HFFc6 (cell line): ENCODE measurements at regions not wholly inside any gene's neighbourhood (a gene's known extent, or its start where the extent isn't known, plus 50 kb on each side); places are given as distances from the start of the nearest gene placed in this dataset.

ENCODE experiments used
- DNase-seq: peaks from one replicate; pipeline ENCODE4 v3.0.0-alpha.2; 2018
- H3K27ac Mint-ChIP-seq: 2 replicates; pipeline ENCODE4 v1.8.0; 2020; ENCODE audit warnings: mild to moderate bottlenecking, mixed read lengths
- H3K27me3 Mint-ChIP-seq: 2 replicates; pipeline ENCODE4 v1.8.0; 2021; ENCODE audit warnings: mild to moderate bottlenecking, moderate library complexity, mixed read lengths; ENCODE audit not compliant: insufficient read depth
- H3K36me3 Mint-ChIP-seq: 2 replicates; pipeline ENCODE4 v1.8.0; 2021; ENCODE audit warnings: low read depth, mixed read lengths
- H3K4me1 Mint-ChIP-seq: 2 replicates; pipeline ENCODE4 v1.8.0; 2020; ENCODE audit warnings: low read depth, mixed read lengths
- H3K4me3 Mint-ChIP-seq: 2 replicates; pipeline ENCODE4 v1.8.0; 2020; ENCODE audit warnings: mild to moderate bottlenecking, moderate library complexity, mixed read lengths
- H3K9me3 Mint-ChIP-seq: 2 replicates; pipeline ENCODE4 v1.8.0; 2020; ENCODE audit warnings: mild to moderate bottlenecking, mixed read lengths
- CTCF ChIP-seq: fragments of 200-600 bp; sonication (generic); IDR thresholded peaks from 2 replicates; pipeline ENCODE4 v1.5.0; 2021; ENCODE audit warnings: antibody characterized with exemption, mild to moderate bottlenecking

- Mint-ChIP-seq H3K4me1 (peaks cover 25% of the 10 kb centered on the region), H3K27me3 (no peaks in the 10 kb centered on the region), H3K9me3 (no peaks in the 10 kb centered on the region), H3K36me3 (no peaks in the 10 kb centered on the region), H3K4me3 (peak overlapping the region; percentile 65), H3K27ac (peak overlapping the region; percentile 88)
- no peak for TF ChIP-seq CTCF
- DNase-seq = peak; percentile 86
These were observed 883.3 kb downstream of the TRIML1 start for GRCh38 chr4:189022440-189023035.

- H3K27me3 Mint-ChIP-seq = no peaks in the 10 kb centered on the region
- H3K27ac Mint-ChIP-seq = no peak overlapping the region; the same call in 1 of the 2 replicates
- no peak for TF ChIP-seq CTCF
- H3K36me3 Mint-ChIP-seq = no peaks in the 10 kb centered on the region
- DNase-seq = no peak
- H3K9me3 Mint-ChIP-seq = no peaks in the 10 kb centered on the region
- peaks cover 16% of the 10 kb centered on the region; the same call in 1 of the 2 replicates for H3K4me1 Mint-ChIP-seq
- H3K4me3 Mint-ChIP-seq = peak overlapping the region; percentile 60; the same call in 1 of the 2 replicates
These were observed 890.8 kb downstream of the TRIML1 start for GRCh38 chr4:189029976-189030504.

- Mint-ChIP-seq H3K4me3 (no peak overlapping the region), H3K9me3 (no peaks in the 10 kb centered on the region; the same call in 1 of the 2 replicates), H3K36me3 (no peaks in the 10 kb centered on the region), H3K27ac (no peak overlapping the region), H3K27me3 (no peaks in the 10 kb centered on the region), H3K4me1 (peaks cover 24% of the 10 kb centered on the region; the same call in 1 of the 2 replicates)
- no peak for TF ChIP-seq CTCF
- no peak for DNase-seq
These were observed 893.5 kb downstream of the TRIML1 start for GRCh38 chr4:189032606-189033338.

GRCh38 chr4:189033801-189034347 is 894.6 kb downstream of the TRIML1 start:
- no peak for TF ChIP-seq CTCF
- DNase-seq = no peak
- H3K27ac Mint-ChIP-seq = no peak overlapping the region
- H3K4me1 Mint-ChIP-seq = peaks cover 21% of the 10 kb centered on the region; the same call in 1 of the 2 replicates
- H3K27me3 Mint-ChIP-seq = no peaks in the 10 kb centered on the region
- no peak overlapping the region for H3K4me3 Mint-ChIP-seq
- H3K36me3 Mint-ChIP-seq = no peaks in the 10 kb centered on the region
- H3K9me3 Mint-ChIP-seq = no peaks in the 10 kb centered on the region; the same call in 1 of the 2 replicates

GRCh38 chr4:189035091-189035490 is 895.9 kb downstream of the TRIML1 start:
- DNase-seq = no peak
- H3K9me3 Mint-ChIP-seq = no peaks in the 10 kb centered on the region; the same call in 1 of the 2 replicates
- no peak for TF ChIP-seq CTCF
- H3K4me1 Mint-ChIP-seq = peaks cover 8% of the 10 kb centered on the region; the same call in 1 of the 2 replicates
- no peak overlapping the region for H3K27ac Mint-ChIP-seq
- H3K27me3 Mint-ChIP-seq = no peaks in the 10 kb centered on the region
- no peaks in the 10 kb centered on the region for H3K36me3 Mint-ChIP-seq
- no peak overlapping the region for H3K4me3 Mint-ChIP-seq
